GM12878 (cell line): ENCODE measurements at regions not wholly inside any gene's neighbourhood (a gene's known extent, or its start where the extent isn't known, plus 50 kb on each side); places are given as distances from the start of the nearest gene placed in this dataset.

ENCODE experiments used
- BMI1 ChIP-seq: fragments of 450-650 bp; IDR thresholded peaks from 2 replicates; pipeline ENCODE4 v1.6.1; 2016; ENCODE audit warnings: mild to moderate bottlenecking, moderate library complexity, borderline replicate concordance
- CEBPZ ChIP-seq: fragments of 150-350 bp; IDR thresholded peaks from 2 replicates; pipeline ENCODE4 v1.6.1; 2016; ENCODE audit warnings: low read depth, low read length
- CTCF ChIP-seq, 3 experiments: IDR thresholded peaks in 2 of 3; conservative IDR thresholded peaks in 1 of 3; 2 replicates each; pipeline ENCODE4 v1.5.1; 2011; ENCODE audit warnings: low read depth in 3 of 3, low read length in 3 of 3, mild to moderate bottlenecking in 3 of 3, control low read depth in 2 of 3, moderate library complexity in 2 of 3, inconsistent platforms in 1 of 3, mixed read lengths in 1 of 3; ENCODE audit not compliant: control insufficient read depth in 2 of 3, insufficient read depth in 1 of 3; ENCODE audit errors: extremely low read depth in 1 of 3
- EP300 ChIP-seq, 2 experiments: fragments of 150-350 bp in 1 of 2; IDR thresholded peaks; 2 replicates each; pipeline ENCODE4 v1.6.1; 2011 to 2012; ENCODE audit warnings: low read depth in 2 of 2, low read length in 2 of 2, borderline replicate concordance in 1 of 2, improper control_type of control experiment in 1 of 2, inconsistent platforms in 1 of 2; ENCODE audit not compliant: control insufficient read depth in 1 of 2
- FOS ChIP-seq: IDR thresholded peaks from 3 replicates; pipeline ENCODE4 v1.6.1; 2011; ENCODE audit warnings: borderline replicate concordance; ENCODE audit not compliant: insufficient read length; ENCODE audit errors: extremely low read depth
- IRF5 ChIP-seq: fragments of 450-650 bp; IDR thresholded peaks from 2 replicates; pipeline ENCODE4 v1.6.1; 2017; ENCODE audit warnings: borderline replicate concordance
- MEF2A ChIP-seq: IDR thresholded peaks from 2 replicates; pipeline ENCODE4 v1.6.1; 2011; ENCODE audit warnings: low read depth, mild to moderate bottlenecking, low read length, moderate library complexity; ENCODE audit not compliant: insufficient read depth
- NR2F1 ChIP-seq: fragments of 450-650 bp; conservative IDR thresholded peaks from 2 replicates; pipeline ENCODE4 v1.6.1; 2017; ENCODE audit warnings: mild to moderate bottlenecking
- PKNOX1 ChIP-seq: fragments of 450-650 bp; IDR thresholded peaks from 2 replicates; pipeline ENCODE4 v1.6.1; 2016; ENCODE audit warnings: mild to moderate bottlenecking
- POLR2AphosphoS2 ChIP-seq: IDR thresholded peaks from 2 replicates; pipeline ENCODE4 v1.6.1; 2011; ENCODE audit warnings: low read depth, mild to moderate bottlenecking, low read length, improper control_type of control experiment, moderate library complexity
- RELA ChIP-seq: fragments of 450-650 bp; IDR thresholded peaks from 2 replicates; pipeline ENCODE4 v1.8.0; 2014; ENCODE audit warnings: borderline replicate concordance; ENCODE audit not compliant: partially characterized antibody
- SMC3 ChIP-seq: IDR thresholded peaks from 2 replicates; pipeline ENCODE4 v1.6.1; 2011; ENCODE audit warnings: low read length, improper control_type of control experiment, borderline replicate concordance
- SREBF2 ChIP-seq: IDR thresholded peaks from 2 replicates; pipeline ENCODE4 v1.6.1; 2012; ENCODE audit warnings: mild to moderate bottlenecking, low read length
- SUZ12 ChIP-seq: fragments of 200-600 bp; sonication (generic); IDR thresholded peaks from one replicate; pipeline ENCODE4 v1.6.1; 2018; ENCODE audit warnings: antibody characterized with exemption, mild to moderate bottlenecking; ENCODE audit not compliant: unreplicated experiment
- TAF1 ChIP-seq: IDR thresholded peaks from 2 replicates; pipeline ENCODE4 v1.6.1; 2011; ENCODE audit warnings: mild to moderate bottlenecking, low read depth, low read length, borderline replicate concordance
- TBL1XR1 ChIP-seq: IDR thresholded peaks from 2 replicates; pipeline ENCODE4 v1.6.1; 2012; ENCODE audit warnings: low read depth, low read length, improper control_type of control experiment
- USF1 ChIP-seq: IDR thresholded peaks from 2 replicates; pipeline ENCODE4 v1.6.1; 2011; ENCODE audit warnings: borderline replicate concordance, low read depth, mild to moderate bottlenecking, moderate library complexity, mixed read lengths, low read length; ENCODE audit not compliant: insufficient read depth; ENCODE audit errors: extremely low read length
- ZNF207 ChIP-seq: fragments of 450-650 bp; IDR thresholded peaks from 2 replicates; pipeline ENCODE4 v1.6.1; 2014; ENCODE audit warnings: antibody characterized with exemption, mild to moderate bottlenecking, borderline replicate concordance
- ZNF24 ChIP-seq: fragments of 450-650 bp; IDR thresholded peaks from 2 replicates; pipeline ENCODE4 v1.6.1; 2017; ENCODE audit warnings: antibody characterized with exemption, mild to moderate bottlenecking
- ZSCAN29 ChIP-seq: fragments of 450-650 bp; IDR thresholded peaks from 2 replicates; pipeline ENCODE4 v1.6.1; 2017; ENCODE audit warnings: mild to moderate bottlenecking, moderate library complexity

GRCh38 chr6:85354761-85355618, 94.9 kb upstream of the NT5E start (continued):
- TF ChIP-seq IRF5 (no peak), MEF2A (no peak), SMC3 (peak; percentile 94), CEBPZ (no peak), NR2F1 (no peak), CTCF (IDR thresholded peaks at IDR 0.05 in 2 of 3, conservative IDR thresholded peaks at IDR 0.05 in 1 of 3; ENCODE audit: control insufficient read depth in 2 of 3, extremely low read depth in 1 of 3, insufficient read depth in 1 of 3, low read depth in 3 of 3, low read length in 3 of 3) (peak; percentile 90 to 93 (median 91)), ZSCAN29 (peak; percentile 85), SREBF2 (no peak), ZNF207 (no peak), FOS (no peak), PKNOX1 (no peak), TAF1 (no peak), BMI1 (no peak), ZNF24 (no peak), POLR2AphosphoS2 (no peak), RELA (peak; percentile 18), USF1 (no peak), SUZ12 (no peak), TBL1XR1 (0 out of 2 replicates have a peak, but pooled peaks have one; percentile 17), EP300 (IDR thresholded peaks at IDR 0.05; ENCODE audit: borderline replicate concordance in 1 of 2, control insufficient read depth in 1 of 2, low read depth in 2 of 2, low read length in 2 of 2) (no peak)
